Prostate gland (tissue), 2 donors: ENCODE measurements at regions not wholly inside any gene's neighbourhood (a gene's known extent, or its start where the extent isn't known, plus 50 kb on each side); places are given as distances from the start of the nearest gene placed in this dataset.

Source experiments
- DNase-seq: peaks from one replicate; pipeline ENCODE4 v3.0.0-alpha.2; 2019; ENCODE audit warnings: low spot score
- H3K27ac ChIP-seq, 2 donors: fragments of 200-600 bp; sonication (generic); 2 replicates each; pipeline ENCODE4 v1.5.1; 2017 to 2019
- H3K27me3 ChIP-seq: fragments of 200-600 bp; sonication (generic); replicated peaks from 2 replicates; pipeline ENCODE4 v1.5.1; 2019; ENCODE audit not compliant: insufficient read depth
- H3K36me3 ChIP-seq, 2 donors: fragments of 200-600 bp; sonication (generic); 1 replicate in 1 of 2; 2 replicates in 1 of 2; pipeline versions ENCODE4 v1.5.1 to v1.8.1; 2017 to 2019
- H3K4me1 ChIP-seq: fragments of 200-600 bp; sonication (generic); replicated peaks from 2 replicates; pipeline ENCODE4 v1.5.1; 2019
- H3K4me3 ChIP-seq, 2 donors: fragments of 200-600 bp; sonication (generic); 2 replicates each; pipeline ENCODE4 v1.5.1; 2017 to 2019
- H3K9me3 ChIP-seq: fragments of 200-600 bp; sonication (generic); 2 replicates; pipeline ENCODE4 v1.5.1; 2017
- CTCF ChIP-seq, 4 experiments: fragments of 200-600 bp in 2 of 4; fragments of 450-650 bp in 2 of 4; sonication (generic) in 2 of 4; IDR thresholded peaks; 1 replicate in 3 of 4; 2 replicates in 1 of 4; pipeline ENCODE4 v1.5.1; 2016 to 2019; ENCODE audit warnings: antibody characterized with exemption in 4 of 4, mild to moderate bottlenecking in 2 of 4, moderate library complexity in 2 of 4
- POLR2A ChIP-seq: fragments of 450-650 bp; IDR thresholded peaks from one replicate; pipeline ENCODE4 v1.6.1; 2016; ENCODE audit warnings: antibody characterized with exemption, mild to moderate bottlenecking
- POLR2AphosphoS5 ChIP-seq: sonication (generic); formaldehyde crosslinking; IDR thresholded peaks from one replicate; pipeline ENCODE4 v1.6.1; 2017; ENCODE audit warnings: antibody characterized with exemption
- WGBS: methylation state at CpG from one replicate; pipeline ENCODE4 v1.1.5; 2018; 5-methylcytosine and 5-hydroxymethylcytosine counted together
- intact Hi-C: fragments of 100-400 bp; cut with DNase I; formaldehyde crosslinking; loops from one replicate; pipeline ENCODE4 v1.14.2; 2022

GRCh38 chr2:126224776-126225175 lies 431.2 kb upstream of the GYPC start:
- Histone ChIP-seq H3K4me1 (no peaks in the 10 kb centered on the region), H3K36me3 (no peaks in the 10 kb centered on the region), H3K27ac (no peak overlapping the region), H3K9me3 (no peaks in the 10 kb centered on the region), H3K27me3 (no peaks in the 10 kb centered on the region), H3K4me3 (no peak overlapping the region)
- no peak for DNase-seq
- 83% methylated on average over 1 of the region's 1 CpG for WGBS
- intact Hi-C loops = no loop called here
- TF ChIP-seq CTCF (IDR thresholded peaks at IDR 0.05) (no peak), POLR2A (no peak), POLR2AphosphoS5 (no peak)

GRCh38 chr2:126227250-126227649 lies 428.7 kb upstream of the GYPC start:
- intact Hi-C loops = no loop called here
- Histone ChIP-seq H3K4me3 (no peak overlapping the region), H3K27me3 (no peaks in the 10 kb centered on the region), H3K9me3 (no peaks in the 10 kb centered on the region), H3K36me3 (no peaks in the 10 kb centered on the region), H3K27ac (no peak overlapping the region), H3K4me1 (no peaks in the 10 kb centered on the region)
- no peak for DNase-seq
- no peak for TF ChIP-seq POLR2AphosphoS5
- no peak for TF ChIP-seq CTCF (IDR thresholded peaks at IDR 0.05)
- TF ChIP-seq POLR2A = no peak
- 63% methylated on average over 1 of the region's 1 CpG for WGBS

- no peak for DNase-seq
- Histone ChIP-seq H3K4me3 (no peak overlapping the region), H3K9me3 (no peaks in the 10 kb centered on the region), H3K27me3 (no peaks in the 10 kb centered on the region), H3K27ac (no peak overlapping the region), H3K36me3 (no peaks in the 10 kb centered on the region), H3K4me1 (no peaks in the 10 kb centered on the region)
- intact Hi-C loops = no loop called here
- TF ChIP-seq POLR2A (no peak), POLR2AphosphoS5 (no peak), CTCF (IDR thresholded peaks at IDR 0.05) (no peak)
- 92% methylated on average over 1 of the region's 1 CpG for WGBS
Measured at GRCh38 chr2:126228531-126228930, 427.4 kb upstream of the GYPC start.

GRCh38 chr2:126238251-126238650 lies 417.7 kb upstream of the GYPC start:
- no peak overlapping the region for H3K27ac ChIP-seq
- WGBS = 75% methylated on average over 5 of the region's 5 CpGs
- no peaks in the 10 kb centered on the region for H3K9me3 ChIP-seq

More at GRCh38 chr2:126238251-126238650, 417.7 kb upstream of the GYPC start:
- intact Hi-C loops = no loop called here
- no peaks in the 10 kb centered on the region for H3K36me3 ChIP-seq
- no peak for DNase-seq
- H3K4me3 ChIP-seq = no peak overlapping the region
- H3K27me3 ChIP-seq = no peaks in the 10 kb centered on the region
- TF ChIP-seq POLR2A (no peak), POLR2AphosphoS5 (no peak), CTCF (IDR thresholded peaks at IDR 0.05) (no peak)
- no peaks in the 10 kb centered on the region for H3K4me1 ChIP-seq
